HEK293 (cell line): ENCODE measurements at regions not wholly inside any gene's neighbourhood (a gene's known extent, or its start where the extent isn't known, plus 50 kb on each side); places are given as distances from the start of the nearest gene placed in this dataset.

Experiments used
- CTCF ChIA-PET: fragments of 350-600 bp; formaldehyde crosslinking; extraction: SDS; loops from one replicate; lab custom pipeline; 2021; ENCODE audit warnings: antibody characterized with exemption; lab: Yijun Ruan, JAX
- POLR2A ChIA-PET: fragments of 300-600 bp; formaldehyde crosslinking; extraction: SDS; loops from one replicate; lab custom pipeline; 2020; ENCODE audit warnings: antibody characterized with exemption, inconsistent platforms; lab: Yijun Ruan, JAX
- H3K27ac ChIP-seq: fragments of 200-500 bp; sonication (Bioruptor generic); 2 replicates; pipeline ENCODE4 v1.5.1; 2014; ENCODE audit warnings: low read depth, low read length, control low read depth, inconsistent platforms; ENCODE audit errors: extremely low read depth
- H3K36me3 ChIP-seq, 2 experiments: fragments of 200-500 bp in 1 of 2; sonication (Bioruptor generic) in 1 of 2; 1 replicate in 1 of 2; 2 replicates in 1 of 2; pipeline ENCODE4 v1.5.1; 2014 to 2017; ENCODE audit warnings: inconsistent platforms in 2 of 2, low read length in 2 of 2; ENCODE audit not compliant: control insufficient read depth in 2 of 2, insufficient read depth in 1 of 2
- H3K4me1 ChIP-seq: fragments of 200-500 bp; sonication (Bioruptor generic); 2 replicates; pipeline ENCODE4 v1.5.1; 2014; ENCODE audit warnings: mild to moderate bottlenecking, low read length, inconsistent platforms; ENCODE audit not compliant: control insufficient read depth, insufficient read depth
- H3K4me3 ChIP-seq: 2 replicates; pipeline ENCODE4 v1.5.1; 2011; ENCODE audit warnings: low read depth, mild to moderate bottlenecking, control low read depth, low read length, moderate library complexity
- H3K9me3 ChIP-seq: fragments of 200-500 bp; sonication (Bioruptor generic); 2 replicates; pipeline ENCODE4 v1.5.1; 2014; ENCODE audit warnings: low read depth, low read length, inconsistent platforms; ENCODE audit not compliant: control insufficient read depth, insufficient read depth
- SP3 ChIP-seq: fragments of 450-650 bp; formaldehyde crosslinking; IDR thresholded peaks from 2 replicates; pipeline ENCODE4 v1.5.1; 2016; ENCODE audit warnings: missing biosample characterization, missing genetic modification characterization
- TSHZ1 ChIP-seq: fragments of 450-650 bp; formaldehyde crosslinking; IDR thresholded peaks from 2 replicates; pipeline ENCODE4 v1.5.1; 2016; ENCODE audit warnings: missing biosample characterization, missing genetic modification characterization, borderline replicate concordance
- YY1 ChIP-seq: fragments of 450-650 bp; formaldehyde crosslinking; IDR thresholded peaks from 2 replicates; pipeline ENCODE4 v1.5.1; 2018; ENCODE audit warnings: missing biosample characterization, missing genetic modification characterization
- YY2 ChIP-seq: fragments of 450-650 bp; formaldehyde crosslinking; IDR thresholded peaks from 2 replicates; pipeline ENCODE4 v1.5.1; 2016; ENCODE audit warnings: missing biosample characterization, missing genetic modification characterization
- ZNF19 ChIP-seq: fragments of 450-650 bp; formaldehyde crosslinking; IDR thresholded peaks from 2 replicates; pipeline ENCODE4; 2016; ENCODE audit warnings: missing biosample characterization, missing genetic modification characterization, low read depth
- ZNF223 ChIP-seq: fragments of 450-650 bp; formaldehyde crosslinking; IDR thresholded peaks from 2 replicates; pipeline ENCODE4 v1.5.1; 2016; ENCODE audit warnings: missing biosample characterization, missing genetic modification characterization
- ZNF37A ChIP-seq: fragments of 450-650 bp; IDR thresholded peaks from 2 replicates; pipeline ENCODE4 v1.5.1; 2018; ENCODE audit warnings: missing biosample characterization, missing genetic modification characterization
- ZNF433 ChIP-seq: fragments of 450-650 bp; formaldehyde crosslinking; IDR thresholded peaks from 2 replicates; pipeline ENCODE4 v1.5.1; 2016; ENCODE audit warnings: missing biosample characterization, missing genetic modification characterization, low read depth
- ZNF510 ChIP-seq: fragments of 450-650 bp; formaldehyde crosslinking; IDR thresholded peaks from 2 replicates; pipeline ENCODE4 v1.5.1; 2018; ENCODE audit warnings: mild to moderate bottlenecking, missing genetic modification characterization, missing biosample characterization; ENCODE audit not compliant: insufficient replicate concordance
- ZNF544 ChIP-seq: fragments of 450-650 bp; formaldehyde crosslinking; IDR thresholded peaks from 2 replicates; pipeline ENCODE4 v1.5.0; 2017; ENCODE audit warnings: missing biosample characterization, missing genetic modification characterization
- ZNF610 ChIP-seq: fragments of 450-650 bp; formaldehyde crosslinking; IDR thresholded peaks from 2 replicates; pipeline ENCODE4 v1.5.1; 2016; ENCODE audit warnings: missing biosample characterization, missing genetic modification characterization, borderline replicate concordance
- ZNF626 ChIP-seq: fragments of 450-650 bp; sonication (Bioruptor Pico); formaldehyde crosslinking; IDR thresholded peaks from 2 replicates; pipeline ENCODE4 v1.5.1; 2018; ENCODE audit warnings: missing biosample characterization, missing genetic modification characterization, inconsistent platforms
- ZNF629 ChIP-seq: fragments of 450-650 bp; formaldehyde crosslinking; IDR thresholded peaks from 2 replicates; pipeline ENCODE4 v1.5.1; 2017; ENCODE audit warnings: missing biosample characterization, missing genetic modification characterization
- ZNF701 ChIP-seq: fragments of 450-650 bp; formaldehyde crosslinking; IDR thresholded peaks from 2 replicates; pipeline ENCODE4 v1.5.1; 2016; ENCODE audit warnings: missing biosample characterization, missing genetic modification characterization
- ZSCAN16 ChIP-seq: fragments of 450-650 bp; formaldehyde crosslinking; IDR thresholded peaks from 2 replicates; pipeline ENCODE4 v1.5.1; 2016; ENCODE audit warnings: missing biosample characterization, missing genetic modification characterization
- ZSCAN18 ChIP-seq: fragments of 450-650 bp; formaldehyde crosslinking; IDR thresholded peaks from 2 replicates; pipeline ENCODE4 v1.5.1; 2016; ENCODE audit warnings: missing biosample characterization, missing genetic modification characterization
- ZSCAN5A ChIP-seq: fragments of 450-650 bp; formaldehyde crosslinking; IDR thresholded peaks from 2 replicates; pipeline ENCODE4 v1.5.1; 2016; ENCODE audit warnings: missing biosample characterization, missing genetic modification characterization

- TF ChIP-seq ZSCAN5A (tag by site-specific recombination) (no peak), YY2 (tag by site-specific recombination) (no peak), SP3 (no peak)
Observed at GRCh38 chr9:3758816-3759576, 233.2 kb upstream of the RFX3 start (continued).

- ChIA-PET POLR2A (no interaction called here), CTCF (interaction anchor here (1.0 kb wide), 1 partner anchor 289 kb away, joined by 4 read pairs; no protein-coding TSS in a partner anchor)
- no peak overlapping the region for H3K4me3 ChIP-seq
- no peaks in the 10 kb centered on the region for H3K4me1 ChIP-seq
- TF ChIP-seq ZNF544 (tag by site-specific recombination): no peak
- no peak for TF ChIP-seq ZNF701 (tag by site-specific recombination)
- no peak for TF ChIP-seq ZSCAN18 (tag by site-specific recombination)
- no peaks in the 10 kb centered on the region for H3K36me3 ChIP-seq
- H3K9me3 ChIP-seq: no peaks in the 10 kb centered on the region
- no peak overlapping the region for H3K27ac ChIP-seq
Observed at GRCh38 chr9:3756071-3756470, 230.3 kb upstream of the RFX3 start.

- H3K4me3 ChIP-seq: no peak overlapping the region
- H3K36me3 ChIP-seq: no peaks in the 10 kb centered on the region
- ChIA-PET CTCF (interaction anchor here (0.6 to 0.7 kb wide), 3 partner anchors 10 to 589 kb away, joined by 3 to 4 read pairs (median 3); no protein-coding TSS in a partner anchor), POLR2A (no interaction called here)
- H3K4me1 ChIP-seq: no peaks in the 10 kb centered on the region
- H3K9me3 ChIP-seq: no peaks in the 10 kb centered on the region
- TF ChIP-seq ZNF610 (no peak), TSHZ1 (tag by site-specific recombination) (no peak), ZSCAN16 (tag by site-specific recombination) (no peak), ZNF626 (tag by site-specific recombination) (no peak), YY1 (no peak), ZNF629 (tag by site-specific recombination) (no peak), ZNF223 (tag by site-specific recombination) (no peak), ZNF510 (no peak), ZNF37A (tag by site-specific recombination) (no peak), ZNF433 (tag by site-specific recombination) (no peak), ZNF19 (tag by site-specific recombination) (no peak)
- H3K27ac ChIP-seq: no peak overlapping the region
Observed at GRCh38 chr9:3751125-3751758, 225.4 kb upstream of the RFX3 start.
